Peyer's patch (tissue), 4 donors: ENCODE measurements at regions not wholly inside any gene's neighbourhood (a gene's known extent, or its start where the extent isn't known, plus 50 kb on each side); places are given as distances from the start of the nearest gene placed in this dataset.

Experiments used
- DNase-seq, 3 donors: peaks; one replicate each; pipeline ENCODE4 v3.0.0-alpha.2; 2017 to 2019
- H3K27ac ChIP-seq, 4 donors: fragments of 200-600 bp; sonication (generic); one replicate each; pipeline ENCODE4 v1.5.1; 2016 to 2019
- H3K27me3 ChIP-seq, 2 donors: fragments of 200-600 bp; sonication (generic); one replicate each; pipeline ENCODE4 v1.5.1; 2019
- H3K36me3 ChIP-seq, 3 donors: fragments of 200-600 bp; sonication (generic); one replicate each; pipeline ENCODE4 v1.5.1; 2016 to 2019
- H3K4me1 ChIP-seq, 4 donors: fragments of 200-600 bp; sonication (generic); one replicate each; pipeline ENCODE4 v1.5.1; 2016 to 2019
- H3K4me3 ChIP-seq, 4 donors: fragments of 200-600 bp; sonication (generic); 1 replicate in 3 of 4; 2 replicates in 1 of 4; pipeline ENCODE4 v1.5.1; 2016 to 2019; ENCODE audit warnings: mild to moderate bottlenecking in 1 of 4
- H3K9me3 ChIP-seq, 4 donors: fragments of 200-600 bp; sonication (generic); one replicate each; pipeline ENCODE4 v1.5.1; 2016 to 2019; ENCODE audit warnings: mild to moderate bottlenecking in 1 of 4
- CTCF ChIP-seq, 6 experiments: fragments of 450-650 bp in 4 of 6; fragments of 200-600 bp in 2 of 6; sonication (generic) in 1 of 6; IDR thresholded peaks; one replicate each; pipeline ENCODE4 v1.5.1; 2017 to 2019; ENCODE audit warnings: antibody characterized with exemption in 6 of 6, mild to moderate bottlenecking in 3 of 6, moderate library complexity in 1 of 6
- POLR2A ChIP-seq, 2 donors: fragments of 450-650 bp; IDR thresholded peaks; one replicate each; pipeline ENCODE4 v1.5.1; 2017; ENCODE audit warnings: antibody characterized with exemption in 2 of 2, mild to moderate bottlenecking in 2 of 2, moderate library complexity in 2 of 2

GRCh38 chr5:42924686-42925085, 113.0 kb upstream of the SELENOP start:
- no peak for DNase-seq
- no peak overlapping the region for H3K4me3 ChIP-seq
- no peaks in the 10 kb centered on the region for H3K27me3 ChIP-seq
- no peak overlapping the region for H3K27ac ChIP-seq
- TF ChIP-seq POLR2A (IDR thresholded peaks at IDR 0.05) = no peak
- no peak for TF ChIP-seq CTCF (IDR thresholded peaks at IDR 0.05)
- H3K36me3 ChIP-seq = no peaks in the 10 kb centered on the region
- no peaks in the 10 kb centered on the region for H3K4me1 ChIP-seq
- no peaks in the 10 kb centered on the region for H3K9me3 ChIP-seq

GRCh38 chr5:42924226-42924625, 112.5 kb upstream of the SELENOP start:
- no peaks in the 10 kb centered on the region for H3K4me1 ChIP-seq
- H3K27me3 ChIP-seq = no peaks in the 10 kb centered on the region
- DNase-seq = no peak
- TF ChIP-seq POLR2A (IDR thresholded peaks at IDR 0.05) (no peak), CTCF (IDR thresholded peaks at IDR 0.05) (no peak)
- no peaks in the 10 kb centered on the region for H3K9me3 ChIP-seq
- H3K27ac ChIP-seq = no peak overlapping the region
- H3K4me3 ChIP-seq = no peak overlapping the region
- no peaks in the 10 kb centered on the region for H3K36me3 ChIP-seq

GRCh38 chr5:42923710-42924109, 112.0 kb upstream of the SELENOP start:
- no peak for DNase-seq
- TF ChIP-seq CTCF (IDR thresholded peaks at IDR 0.05) = no peak
- TF ChIP-seq POLR2A (IDR thresholded peaks at IDR 0.05) = no peak
- Histone ChIP-seq H3K4me1 (no peaks in the 10 kb centered on the region), H3K9me3 (no peaks in the 10 kb centered on the region), H3K27me3 (no peaks in the 10 kb centered on the region), H3K4me3 (no peak overlapping the region), H3K27ac (no peak overlapping the region), H3K36me3 (no peaks in the 10 kb centered on the region)

GRCh38 chr5:42919600-42919999, 107.9 kb upstream of the SELENOP start:
- H3K4me1 ChIP-seq = no peaks in the 10 kb centered on the region
- H3K36me3 ChIP-seq = no peaks in the 10 kb centered on the region
- no peak overlapping the region for H3K27ac ChIP-seq
- H3K27me3 ChIP-seq = no peaks in the 10 kb centered on the region
- H3K4me3 ChIP-seq = no peak overlapping the region
- TF ChIP-seq CTCF (IDR thresholded peaks at IDR 0.05) (no peak), POLR2A (IDR thresholded peaks at IDR 0.05) (no peak)
- DNase-seq = no peak
- no peaks in the 10 kb centered on the region for H3K9me3 ChIP-seq

GRCh38 chr5:42915306-42915866, 103.7 kb upstream of the SELENOP start:
- Histone ChIP-seq H3K27ac (no peak overlapping the region), H3K27me3 (no peaks in the 10 kb centered on the region), H3K9me3 (no peaks in the 10 kb centered on the region), H3K36me3 (no peaks in the 10 kb centered on the region), H3K4me1 (no peaks in the 10 kb centered on the region), H3K4me3 (no peak overlapping the region)
- no peak for TF ChIP-seq POLR2A (IDR thresholded peaks at IDR 0.05)
- TF ChIP-seq CTCF (IDR thresholded peaks at IDR 0.05) = no peak
- DNase-seq = no peak
